AG04450 (cell line): ENCODE measurements at regions not wholly inside any gene's neighbourhood (a gene's known extent, or its start where the extent isn't known, plus 50 kb on each side); places are given as distances from the start of the nearest gene placed in this dataset.

ENCODE experiments used
- CTCF ChIA-PET: fragments of 300-600, 350-600 bp; formaldehyde crosslinking; extraction: SDS; loops from one replicate; lab custom pipeline; 2022; ENCODE audit warnings: antibody characterized with exemption, inconsistent platforms; lab: Charles Lee
- POLR2A ChIA-PET: fragments of 350-600 bp; formaldehyde crosslinking; extraction: SDS; loops from one replicate; lab custom pipeline; 2021; ENCODE audit warnings: antibody characterized with exemption, inconsistent platforms; lab: Yijun Ruan, JAX
- DNase-seq: peaks from one replicate; pipeline ENCODE4 v3.0.0-alpha.2; 2011; ENCODE audit warnings: low read depth, low spot score
- H3K27ac ChIP-seq: one replicate; pipeline ENCODE4 v1.5.1; 2012; ENCODE audit warnings: low read depth, low read length, control low read depth
- H3K27me3 ChIP-seq: one replicate; pipeline ENCODE4 v1.6.0; 2012; ENCODE audit warnings: low read length; ENCODE audit not compliant: control insufficient read depth, insufficient read depth
- H3K4me3 ChIP-seq: 2 replicates; pipeline ENCODE4 v1.5.1; 2011; ENCODE audit warnings: mild to moderate bottlenecking, low read depth, low read length, control low read depth
- H3K9me3 ChIP-seq: 2 replicates; pipeline ENCODE4 v1.5.1; 2012; ENCODE audit warnings: low read length; ENCODE audit not compliant: control insufficient read depth, insufficient read depth
- CTCF ChIP-seq: IDR thresholded peaks from 2 replicates; pipeline ENCODE4 v1.5.1; 2011; ENCODE audit warnings: low read depth, low read length, control low read depth, inconsistent platforms

DNA sequence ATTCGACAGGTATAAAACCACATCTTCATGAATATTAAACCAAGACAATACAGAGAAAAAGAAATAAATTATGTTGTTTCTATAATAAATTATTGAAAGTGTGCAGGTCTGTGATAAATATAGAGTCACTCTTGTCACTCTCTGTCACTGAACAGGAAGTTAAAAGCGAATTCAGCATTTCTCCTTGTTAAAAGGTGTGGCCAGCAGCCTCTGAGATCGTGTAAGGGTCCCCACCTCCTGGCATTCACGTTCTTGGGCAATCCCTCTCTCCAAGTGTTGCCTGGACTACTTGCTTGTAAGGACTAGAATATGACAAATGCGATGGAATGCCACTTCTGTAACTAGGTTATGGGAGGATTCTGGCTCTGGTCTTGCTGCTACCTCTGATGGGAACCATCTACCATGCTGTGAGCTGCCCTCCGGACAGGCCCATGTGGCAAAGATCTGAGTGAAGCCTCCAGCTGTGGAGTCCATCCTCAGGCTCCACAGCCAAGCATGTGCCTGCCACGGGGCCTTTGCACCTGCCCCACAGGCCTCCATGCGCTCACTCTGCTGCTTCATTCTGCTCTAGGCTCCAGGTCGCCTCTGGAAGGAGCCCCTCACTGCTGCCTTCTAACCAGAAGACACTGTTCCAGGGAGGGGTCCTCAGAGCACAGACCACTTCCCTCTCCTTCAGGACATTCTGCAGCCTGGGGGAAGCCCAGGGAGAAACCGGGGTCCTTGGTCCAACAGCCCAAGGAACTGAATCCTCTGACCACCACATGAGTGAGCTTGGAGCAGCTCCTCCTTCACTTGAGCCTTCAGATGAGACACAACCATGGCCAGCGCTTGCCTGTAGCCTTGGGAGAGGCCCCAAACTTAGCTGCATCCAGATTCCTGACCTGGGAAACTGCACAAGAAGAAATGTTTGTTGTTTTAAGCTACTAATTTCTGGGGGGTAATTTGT, 202.9 kb upstream of the HDAC4 start:
- CTCF ChIA-PET, result no interaction called here
- H3K9me3 ChIP-seq, result peaks cover 49% of the 10 kb centered on the region
- POLR2A ChIA-PET, result no interaction called here
- H3K27me3 ChIP-seq, result no peaks in the 10 kb centered on the region
- H3K4me3 ChIP-seq, result no peak overlapping the region
- no peak for DNase-seq
- H3K27ac ChIP-seq, result no peak overlapping the region
- no peak for TF ChIP-seq CTCF

GRCh38 chr2:239602290-239603282, 201.8 kb upstream of the HDAC4 start:
- peaks cover 53% of the 10 kb centered on the region for H3K9me3 ChIP-seq
- no peak for DNase-seq
- POLR2A ChIA-PET, result no interaction called here
- no peak for TF ChIP-seq CTCF
- CTCF ChIA-PET, result no interaction called here
- no peaks in the 10 kb centered on the region for H3K27me3 ChIP-seq
- no peak overlapping the region for H3K27ac ChIP-seq
- H3K4me3 ChIP-seq, result no peak overlapping the region

DNA sequence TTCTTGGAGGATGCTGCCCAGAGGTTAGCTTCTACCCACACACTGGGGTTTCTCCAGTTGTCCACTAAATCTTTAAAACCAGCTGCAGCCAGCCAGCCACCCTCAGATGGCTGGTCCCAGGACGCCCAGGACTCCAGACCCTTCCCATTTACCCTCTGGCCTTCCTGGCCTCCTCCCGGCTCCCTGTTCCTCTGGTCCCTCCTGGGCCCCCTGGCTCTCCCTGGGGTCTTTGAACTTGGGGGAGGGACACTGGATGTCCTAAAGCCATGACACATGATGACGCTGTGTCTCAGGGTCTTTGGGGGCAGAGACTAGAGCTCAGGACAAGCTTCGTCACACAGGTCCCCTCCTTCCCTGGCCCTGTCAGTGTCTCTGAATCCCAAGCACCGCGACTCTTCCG, 201.1 kb upstream of the HDAC4 start:
- H3K9me3 ChIP-seq, result peaks cover 55% of the 10 kb centered on the region
- ChIA-PET POLR2A (no interaction called here), CTCF (no interaction called here)
- DNase-seq, result no peak
- no peak overlapping the region for H3K4me3 ChIP-seq
- no peak for TF ChIP-seq CTCF
- H3K27me3 ChIP-seq, result no peaks in the 10 kb centered on the region
- no peak overlapping the region for H3K27ac ChIP-seq

DNA sequence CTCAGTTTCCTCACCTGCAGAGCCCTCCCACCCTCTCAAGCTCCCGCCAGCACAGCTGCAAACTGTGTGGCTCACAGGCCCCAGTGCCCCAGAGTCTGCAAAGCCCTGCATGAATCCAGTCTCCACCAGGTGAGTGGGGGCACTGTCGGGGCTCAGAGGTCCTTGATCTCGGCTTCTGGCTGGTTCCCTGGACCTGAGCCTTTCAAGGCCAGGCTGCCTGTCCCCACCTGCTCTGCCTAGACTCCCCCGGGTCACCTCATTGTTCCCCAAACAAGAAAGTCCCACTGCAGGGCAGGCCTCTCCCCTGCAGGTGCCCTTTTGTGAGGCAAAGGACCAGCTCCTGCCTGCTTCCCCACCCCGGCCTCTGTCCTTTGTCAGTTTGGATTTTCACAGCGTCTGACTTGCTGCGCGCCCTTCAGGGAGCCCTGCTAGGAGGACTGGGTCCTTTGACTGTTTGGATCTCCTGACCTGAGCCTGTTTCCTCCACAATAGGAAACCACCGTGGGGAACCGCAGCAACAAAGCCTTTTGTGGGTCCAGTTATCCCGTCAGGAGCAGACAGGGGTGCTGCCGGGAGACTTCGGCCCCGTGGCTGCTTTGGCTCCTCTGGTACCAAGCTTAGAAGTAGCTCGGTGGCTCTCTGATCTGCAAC, 200.5 kb upstream of the HDAC4 start:
- DNase-seq, result no peak
- H3K9me3 ChIP-seq, result peaks cover 58% of the 10 kb centered on the region
- no peak overlapping the region for H3K4me3 ChIP-seq
- H3K27ac ChIP-seq, result no peak overlapping the region
- ChIA-PET CTCF (no interaction called here), POLR2A (no interaction called here)
- no peak for TF ChIP-seq CTCF
- H3K27me3 ChIP-seq, result no peaks in the 10 kb centered on the region
